HG03575 (cell line): ENCODE measurements at regions not wholly inside any gene's neighbourhood (a gene's known extent, or its start where the extent isn't known, plus 50 kb on each side); places are given as distances from the start of the nearest gene placed in this dataset.

ENCODE experiments used
- ATAC-seq: cut with Tn5 transposase; IDR thresholded peaks from one replicate; pipeline ENCODE4 v1.9.1; 2021; ENCODE audit not compliant: unreplicated experiment, insufficient number of reproducible peaks, low FRiP score; ENCODE audit errors: extremely low read depth

GRCh38 chr18:40453903-40454302 is 1501.1 kb upstream of the PIK3C3 start:
- ATAC-seq = no peak

DNA sequence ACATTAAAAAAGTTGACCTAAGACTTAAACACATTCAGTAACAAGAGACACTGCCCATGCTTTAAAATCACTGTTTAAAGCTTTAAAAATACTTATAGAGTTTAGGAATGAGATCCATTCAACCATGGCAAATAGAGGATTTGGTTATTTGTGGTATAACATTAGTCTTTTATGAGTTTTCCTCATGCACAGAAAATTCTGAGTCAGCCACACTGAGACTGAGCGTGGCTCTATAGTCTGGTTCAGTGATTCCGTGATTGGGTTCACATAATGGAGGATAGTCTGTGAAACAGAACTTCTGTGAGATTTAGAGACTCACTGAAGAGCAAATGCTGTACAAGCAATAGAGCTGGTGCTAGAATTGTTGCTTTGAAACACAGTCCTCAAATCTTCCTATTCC is 1502.4 kb upstream of the PIK3C3 start:
- no peak for ATAC-seq

DNA sequence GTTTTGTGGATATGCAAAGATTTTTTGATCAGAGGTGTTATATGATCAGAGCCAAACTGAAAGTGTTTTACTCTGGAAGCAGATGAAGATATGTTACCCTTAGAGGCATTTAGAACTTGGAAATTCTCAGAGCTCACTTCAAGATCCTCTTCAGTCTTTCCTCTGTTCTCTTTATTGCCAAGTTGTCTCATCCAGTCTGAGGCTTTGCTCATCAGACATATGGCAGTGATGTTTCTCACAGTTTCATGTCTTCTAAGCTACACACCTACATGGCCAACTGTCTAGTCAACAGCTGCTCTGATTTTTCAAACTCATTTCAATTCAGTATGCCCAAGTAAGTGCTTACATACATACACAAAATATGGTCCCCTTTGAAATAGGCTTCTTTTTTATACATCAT is 1504.3 kb upstream of the PIK3C3 start:
- ATAC-seq = no peak

DNA sequence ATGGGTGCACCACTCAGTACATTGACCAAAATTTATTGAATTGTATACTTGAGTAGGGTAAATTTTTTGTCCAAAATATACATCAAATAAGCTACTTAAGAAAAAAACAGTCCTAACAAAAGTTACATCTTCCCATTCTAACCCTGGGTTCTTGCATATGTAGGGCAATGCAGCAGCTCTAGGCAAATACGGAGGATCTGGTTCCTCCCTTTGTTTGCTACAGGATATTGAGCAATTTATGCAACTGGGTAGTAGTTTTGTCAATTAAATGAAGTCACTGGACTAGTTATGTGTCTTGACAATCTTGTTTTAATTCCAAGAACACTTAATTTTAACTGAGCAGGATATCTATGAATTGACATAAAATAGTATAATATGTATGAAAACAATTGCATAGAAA is 1507.2 kb upstream of the PIK3C3 start:
- no peak for ATAC-seq

- ATAC-seq = no peak
Measured at GRCh38 chr18:40440088-40440487, 1514.9 kb upstream of the PIK3C3 start.

- no peak for ATAC-seq
Measured at GRCh38 chr18:40437517-40437916, 1517.5 kb upstream of the PIK3C3 start.

DNA sequence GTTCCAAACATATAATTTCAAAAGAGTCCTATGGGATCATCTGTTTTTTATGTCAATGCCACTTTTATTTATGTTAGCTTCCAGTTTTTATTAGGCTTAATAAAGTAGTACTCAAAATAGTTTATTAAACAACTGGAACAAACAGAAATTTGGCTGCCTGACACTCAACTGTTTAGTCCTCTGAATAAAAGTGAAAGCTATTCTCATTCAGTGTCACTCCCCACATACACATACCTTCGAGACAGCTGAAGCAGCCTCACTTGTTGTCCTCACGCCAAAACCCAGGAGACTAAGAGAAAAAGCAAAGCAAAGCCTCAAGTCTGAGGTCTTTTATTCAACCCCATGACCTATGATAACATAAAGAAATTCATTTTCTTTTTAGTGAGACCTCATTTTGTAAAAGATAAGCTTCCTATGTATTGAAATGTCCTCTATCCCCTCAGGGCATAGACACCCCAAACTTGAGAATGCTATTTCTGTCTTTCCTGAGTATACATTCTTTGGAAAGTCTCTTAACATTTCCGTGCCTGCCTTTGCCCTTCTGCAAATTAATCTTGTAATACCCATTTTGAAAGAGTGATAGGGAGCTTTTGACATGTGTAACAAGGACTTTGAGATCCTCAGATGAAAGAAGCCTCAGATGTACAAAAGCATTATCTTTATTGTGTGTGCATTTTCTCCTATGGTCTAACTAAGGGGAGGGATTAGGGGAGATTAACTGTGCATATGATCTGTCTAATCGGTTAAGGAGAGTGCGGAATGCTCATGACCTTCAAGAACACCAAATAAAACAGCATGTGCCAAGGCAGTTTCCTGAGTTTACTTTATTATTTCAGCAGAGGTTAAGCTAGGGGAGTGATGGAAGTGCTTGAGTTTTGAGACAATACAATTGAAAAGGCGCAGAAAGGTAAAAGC is 1523.7 kb upstream of the PIK3C3 start:
- no peak for ATAC-seq

DNA sequence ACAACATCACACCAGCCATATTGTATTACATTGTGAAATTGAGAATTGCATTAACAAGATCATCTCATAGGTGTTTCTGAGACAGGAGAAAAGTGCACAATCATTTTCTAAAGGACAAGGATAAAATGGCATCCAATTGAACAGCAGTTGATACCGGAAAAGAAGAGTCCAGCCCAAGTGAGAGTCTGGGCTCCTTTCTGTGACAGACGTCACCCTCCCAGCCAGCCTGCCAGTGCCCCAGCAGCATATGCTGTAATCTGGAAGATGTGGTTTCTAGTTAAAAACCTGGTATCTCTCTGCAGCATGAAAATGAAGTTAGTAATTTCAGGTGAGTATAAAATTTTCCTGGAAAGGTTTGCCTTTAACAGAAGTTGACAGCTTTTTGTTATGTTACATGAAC is 1531.7 kb upstream of the PIK3C3 start:
- no peak for ATAC-seq

GRCh38 chr18:40420675-40421074 is 1534.4 kb upstream of the PIK3C3 start:
- ATAC-seq = no peak

DNA sequence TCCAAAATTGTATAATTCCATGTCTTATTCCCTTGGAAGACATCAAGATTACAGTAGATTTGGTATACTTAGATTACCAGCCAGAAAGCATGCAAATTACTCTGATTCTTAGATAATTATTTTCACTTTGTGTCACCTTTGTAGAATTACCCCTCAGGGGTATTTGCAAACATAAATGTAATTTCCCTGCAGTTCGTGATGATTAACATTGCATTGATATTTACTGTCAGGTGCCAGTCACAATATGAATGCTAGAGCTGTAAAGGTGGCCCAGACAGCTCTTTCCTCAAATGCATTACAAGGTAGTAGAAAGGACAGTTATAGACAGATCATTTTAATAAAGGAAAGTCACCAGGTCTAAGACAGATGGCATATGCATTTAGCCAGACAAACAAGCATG is 1537.5 kb upstream of the PIK3C3 start:
- no peak for ATAC-seq

- no peak for ATAC-seq
Measured at GRCh38 chr18:40415821-40416220, 1539.2 kb upstream of the PIK3C3 start.

DNA sequence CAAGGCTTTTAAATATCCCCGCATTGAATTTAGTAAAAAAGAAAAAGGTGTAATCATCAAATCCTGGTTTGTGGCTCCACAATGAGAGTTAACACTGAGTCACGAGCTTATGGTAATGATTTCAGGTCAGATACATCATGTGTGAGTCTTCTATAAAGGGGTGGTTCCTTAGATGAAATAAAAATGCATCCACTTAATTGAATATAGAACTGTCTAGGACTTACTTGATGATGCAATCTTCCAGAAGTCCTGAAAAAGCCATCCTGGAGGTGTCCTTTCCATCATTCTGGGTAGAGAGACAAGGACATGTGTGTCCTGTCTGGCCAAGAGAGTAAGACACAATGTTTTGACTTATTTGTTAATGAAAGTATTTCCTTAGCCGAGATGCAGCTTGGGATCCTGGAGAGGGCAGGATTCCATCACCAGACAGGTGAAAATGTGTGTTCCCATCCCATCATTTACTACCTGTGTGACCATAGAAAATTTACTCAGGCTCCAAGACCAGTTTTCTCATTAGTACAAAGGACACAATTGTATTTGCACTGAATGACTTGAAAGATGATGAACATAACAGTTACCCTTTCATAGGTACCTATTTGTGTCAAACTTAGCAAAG is 1539.8 kb upstream of the PIK3C3 start:
- no peak for ATAC-seq

DNA sequence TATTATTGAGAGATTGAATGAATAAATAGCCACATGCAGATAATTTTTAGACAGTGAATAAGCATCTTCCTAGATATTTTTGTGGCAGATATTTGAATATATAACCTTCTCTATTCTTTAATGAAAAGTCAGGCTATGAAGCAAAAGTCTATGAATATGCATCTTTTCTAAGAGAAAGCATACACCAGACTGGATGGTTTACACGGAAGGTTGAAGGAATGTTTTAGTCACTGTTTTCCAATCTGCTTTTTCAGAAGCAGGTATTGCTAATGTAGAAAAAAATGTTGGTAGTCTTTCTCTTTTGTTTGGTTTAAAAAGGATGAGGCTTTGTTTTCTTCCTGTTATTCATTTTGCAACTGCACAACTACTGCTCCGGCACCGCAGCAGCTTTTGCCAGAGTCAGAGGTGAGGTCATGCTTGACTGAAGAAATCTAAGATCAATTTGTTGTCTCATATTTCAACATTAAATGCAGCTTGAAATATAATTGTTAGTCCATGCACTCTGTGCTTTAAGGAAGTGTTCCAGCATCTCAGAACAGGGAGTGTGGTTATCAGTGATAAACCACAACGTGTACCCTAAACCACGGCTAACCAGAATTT is 1540.8 kb upstream of the PIK3C3 start:
- no peak for ATAC-seq

DNA sequence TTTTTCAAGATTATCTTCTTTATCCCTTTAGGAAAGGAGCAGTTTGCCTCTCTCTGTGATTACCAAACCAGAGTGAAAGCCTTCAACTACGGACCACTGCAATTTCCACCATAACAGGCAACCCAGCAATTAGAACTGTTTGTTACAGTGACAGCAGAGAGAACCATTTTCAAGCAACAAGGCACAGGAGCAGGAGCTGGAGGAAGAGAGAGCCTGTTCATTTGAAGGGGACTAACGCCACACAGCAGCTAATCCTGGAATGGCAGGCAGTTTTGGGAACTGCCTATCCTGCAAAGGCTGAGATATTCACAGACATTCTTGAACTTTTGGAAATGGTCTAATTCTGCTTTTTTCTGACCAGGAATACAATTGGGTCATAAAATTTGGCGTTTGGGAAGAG is 1541.9 kb upstream of the PIK3C3 start:
- no peak for ATAC-seq

DNA sequence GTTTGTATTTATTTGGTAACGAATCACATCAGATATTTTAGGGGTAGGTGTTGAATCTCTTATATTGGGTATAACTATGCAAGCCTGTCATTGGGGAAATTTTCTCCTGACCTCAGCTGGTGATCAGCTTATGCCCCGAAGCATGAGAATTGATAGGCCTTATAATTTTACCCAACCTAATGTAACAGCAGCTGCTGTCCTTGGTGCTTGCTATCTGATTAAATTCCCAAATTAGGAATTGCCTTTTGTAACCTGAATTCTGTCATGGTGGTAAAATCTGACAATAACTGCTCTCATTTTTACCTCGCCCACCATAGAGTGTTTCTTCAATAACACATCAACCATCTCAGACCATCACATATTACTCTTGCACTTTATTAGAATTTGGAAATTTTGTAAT is 1542.6 kb upstream of the PIK3C3 start:
- ATAC-seq = no peak

- no peak for ATAC-seq
Measured at GRCh38 chr18:40407909-40408308, 1547.1 kb upstream of the PIK3C3 start.

- no peak for ATAC-seq
Measured at GRCh38 chr18:40404284-40404683, 1550.8 kb upstream of the PIK3C3 start.

DNA sequence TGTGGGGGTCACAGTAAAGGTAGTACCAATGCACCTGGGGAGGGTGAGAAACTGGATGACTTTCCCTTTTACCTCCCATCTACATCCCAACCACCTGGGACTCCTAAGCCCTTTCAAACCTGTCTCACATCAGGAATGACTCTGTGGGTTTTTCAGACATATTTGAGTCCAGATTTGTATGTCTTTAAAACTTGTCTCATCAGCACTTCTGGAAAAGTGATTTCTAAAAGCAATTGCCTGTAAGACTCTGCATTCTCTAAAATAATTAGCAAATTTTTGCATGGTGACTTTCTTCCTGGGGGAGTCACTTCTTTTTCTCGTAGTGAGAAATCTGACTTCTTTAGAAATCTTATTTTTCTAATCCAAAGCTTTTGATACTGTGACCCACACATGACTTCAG is 1553.0 kb upstream of the PIK3C3 start:
- ATAC-seq = no peak

- no peak for ATAC-seq
Measured at GRCh38 chr18:40388121-40388520, 1566.9 kb upstream of the PIK3C3 start.

GRCh38 chr18:40387130-40387787 is 1567.8 kb upstream of the PIK3C3 start:
- ATAC-seq = no peak
